ENCODE measurements at regions not wholly inside any gene's neighbourhood (a gene's known extent, or its start where the extent isn't known, plus 50 kb on each side); places are given as distances from the start of the nearest gene placed in this dataset.

DNA sequence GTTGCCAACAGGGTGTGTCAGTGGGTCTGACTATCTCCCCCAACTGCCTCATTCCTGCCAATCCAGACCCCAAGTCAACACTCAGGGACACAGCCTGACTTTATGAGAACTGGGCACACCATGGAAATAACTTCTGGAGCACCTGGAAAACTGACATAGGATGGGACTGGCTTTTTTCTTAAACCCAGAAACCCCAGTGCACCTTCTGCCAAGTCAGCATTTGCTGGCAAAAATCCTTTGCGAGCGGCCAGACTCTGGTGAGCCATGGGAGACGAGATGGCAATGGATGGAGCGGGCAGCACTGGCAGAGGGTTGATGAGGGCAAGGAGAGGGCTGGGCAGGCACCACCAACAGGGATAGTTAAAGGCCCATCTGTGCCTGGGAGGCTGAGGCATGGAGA, 114.4 kb upstream of the OSMR start:
- no peak for TF ChIP-seq POLR2A (IDR thresholded peaks at IDR 0.05)
- TF ChIP-seq POLR2AphosphoS5 (IDR thresholded peaks at IDR 0.05): no peak
- TF ChIP-seq, protein P1, sequence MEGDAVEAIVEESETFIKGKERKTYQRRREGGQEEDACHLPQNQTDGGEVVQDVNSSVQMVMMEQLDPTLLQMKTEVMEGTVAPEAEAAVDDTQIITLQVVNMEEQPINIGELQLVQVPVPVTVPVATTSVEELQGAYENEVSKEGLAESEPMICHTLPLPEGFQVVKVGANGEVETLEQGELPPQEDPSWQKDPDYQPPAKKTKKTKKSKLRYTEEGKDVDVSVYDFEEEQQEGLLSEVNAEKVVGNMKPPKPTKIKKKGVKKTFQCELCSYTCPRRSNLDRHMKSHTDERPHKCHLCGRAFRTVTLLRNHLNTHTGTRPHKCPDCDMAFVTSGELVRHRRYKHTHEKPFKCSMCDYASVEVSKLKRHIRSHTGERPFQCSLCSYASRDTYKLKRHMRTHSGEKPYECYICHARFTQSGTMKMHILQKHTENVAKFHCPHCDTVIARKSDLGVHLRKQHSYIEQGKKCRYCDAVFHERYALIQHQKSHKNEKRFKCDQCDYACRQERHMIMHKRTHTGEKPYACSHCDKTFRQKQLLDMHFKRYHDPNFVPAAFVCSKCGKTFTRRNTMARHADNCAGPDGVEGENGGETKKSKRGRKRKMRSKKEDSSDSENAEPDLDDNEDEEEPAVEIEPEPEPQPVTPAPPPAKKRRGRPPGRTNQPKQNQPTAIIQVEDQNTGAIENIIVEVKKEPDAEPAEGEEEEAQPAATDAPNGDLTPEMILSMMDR (IDR thresholded peaks at IDR 0.05): no peak
